GM12874 (cell line): ENCODE measurements at regions not wholly inside any gene's neighbourhood (a gene's known extent, or its start where the extent isn't known, plus 50 kb on each side); places are given as distances from the start of the nearest gene placed in this dataset.

Experiments
- TF ChIP-seq, protein P1 (sequence below): IDR thresholded peaks from 2 replicates; pipeline ENCODE4 v1.5.1; 2011; ENCODE audit warnings: low read depth, mild to moderate bottlenecking, control low read depth, low read length, moderate library complexity; ENCODE audit not compliant: insufficient read depth

DNA sequence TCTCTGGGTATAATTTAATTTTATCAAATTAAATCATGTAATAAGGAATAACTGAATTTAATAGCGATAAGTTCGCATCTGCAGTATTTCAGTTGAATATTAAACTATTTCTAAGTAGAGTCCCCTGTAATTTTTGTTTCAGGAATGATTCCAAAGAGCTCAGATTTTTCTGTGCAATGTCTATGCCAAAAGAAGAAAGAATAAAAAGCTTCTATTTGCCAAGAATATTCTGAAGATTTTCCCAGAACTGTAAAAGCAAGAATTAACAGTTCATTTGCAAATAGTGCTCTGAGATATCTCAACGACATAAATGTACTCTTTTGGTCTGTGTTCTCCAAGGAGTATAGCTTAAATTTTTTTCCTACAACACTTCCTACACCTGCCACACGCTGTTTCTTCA, 1242.8 kb upstream of the DIAPH2 start:
- TF ChIP-seq, protein P1, sequence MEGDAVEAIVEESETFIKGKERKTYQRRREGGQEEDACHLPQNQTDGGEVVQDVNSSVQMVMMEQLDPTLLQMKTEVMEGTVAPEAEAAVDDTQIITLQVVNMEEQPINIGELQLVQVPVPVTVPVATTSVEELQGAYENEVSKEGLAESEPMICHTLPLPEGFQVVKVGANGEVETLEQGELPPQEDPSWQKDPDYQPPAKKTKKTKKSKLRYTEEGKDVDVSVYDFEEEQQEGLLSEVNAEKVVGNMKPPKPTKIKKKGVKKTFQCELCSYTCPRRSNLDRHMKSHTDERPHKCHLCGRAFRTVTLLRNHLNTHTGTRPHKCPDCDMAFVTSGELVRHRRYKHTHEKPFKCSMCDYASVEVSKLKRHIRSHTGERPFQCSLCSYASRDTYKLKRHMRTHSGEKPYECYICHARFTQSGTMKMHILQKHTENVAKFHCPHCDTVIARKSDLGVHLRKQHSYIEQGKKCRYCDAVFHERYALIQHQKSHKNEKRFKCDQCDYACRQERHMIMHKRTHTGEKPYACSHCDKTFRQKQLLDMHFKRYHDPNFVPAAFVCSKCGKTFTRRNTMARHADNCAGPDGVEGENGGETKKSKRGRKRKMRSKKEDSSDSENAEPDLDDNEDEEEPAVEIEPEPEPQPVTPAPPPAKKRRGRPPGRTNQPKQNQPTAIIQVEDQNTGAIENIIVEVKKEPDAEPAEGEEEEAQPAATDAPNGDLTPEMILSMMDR = no peak

DNA sequence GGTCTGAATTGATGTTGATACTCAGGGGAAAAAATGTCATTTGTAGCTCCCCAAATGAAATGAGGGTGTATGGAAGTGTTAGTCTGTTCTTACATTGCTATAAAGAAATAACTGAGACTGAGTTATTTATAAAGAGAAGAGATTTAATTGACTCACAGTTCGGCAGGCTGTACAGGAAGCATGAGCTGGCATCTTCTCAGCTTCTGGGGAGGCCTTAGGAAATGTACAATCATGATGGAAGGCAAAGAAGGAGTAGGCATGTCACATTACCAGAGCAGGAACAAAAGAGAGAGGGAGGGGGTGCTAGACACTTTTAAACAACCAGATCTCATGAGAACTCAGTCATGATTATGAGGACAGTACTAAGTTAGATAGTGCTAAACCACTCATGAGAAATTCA, 1199.9 kb upstream of the DIAPH2 start:
- TF ChIP-seq, protein P1 = no peak

DNA sequence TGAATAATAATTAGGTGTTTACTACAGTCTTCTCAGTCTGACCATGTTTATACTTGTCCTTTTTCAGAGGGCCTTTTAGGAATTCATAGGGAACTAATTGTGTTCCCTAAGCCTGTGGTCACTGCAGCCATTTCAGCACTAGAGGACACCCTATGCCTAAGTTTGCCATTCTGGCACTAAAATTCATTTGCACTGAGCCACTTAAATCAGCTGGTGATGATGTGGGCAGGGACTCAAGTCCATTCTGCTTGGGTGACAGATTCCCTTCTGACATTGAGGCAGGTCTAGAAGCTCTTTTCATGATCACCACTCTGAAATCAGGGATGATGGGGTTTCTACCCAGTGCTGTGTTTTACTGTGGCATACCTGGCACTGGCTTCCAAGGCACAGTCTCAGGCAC, 1178.9 kb upstream of the DIAPH2 start:
- TF ChIP-seq, protein P1 = peak; percentile 12; the same call in 1 of the 2 replicates

DNA sequence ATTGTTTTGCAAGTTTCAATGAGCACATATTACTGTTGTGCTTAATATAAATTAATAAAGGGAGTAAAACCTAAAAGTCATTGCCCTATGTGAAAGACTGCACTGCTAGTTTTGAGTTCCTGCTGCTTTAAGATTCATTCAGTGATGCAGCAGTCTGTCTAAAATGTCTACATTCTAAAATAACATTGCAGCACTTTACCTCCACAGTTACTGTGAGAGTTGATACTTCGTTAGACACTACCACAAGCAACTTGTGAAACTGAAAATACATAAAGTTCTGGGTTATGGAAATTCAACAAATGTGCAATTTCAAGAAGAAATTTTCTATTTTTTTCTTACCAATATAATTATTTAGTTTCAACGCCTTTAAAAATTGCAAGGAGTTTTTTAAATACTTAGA, 1175.2 kb upstream of the DIAPH2 start:
- TF ChIP-seq, protein P1 = no peak

DNA sequence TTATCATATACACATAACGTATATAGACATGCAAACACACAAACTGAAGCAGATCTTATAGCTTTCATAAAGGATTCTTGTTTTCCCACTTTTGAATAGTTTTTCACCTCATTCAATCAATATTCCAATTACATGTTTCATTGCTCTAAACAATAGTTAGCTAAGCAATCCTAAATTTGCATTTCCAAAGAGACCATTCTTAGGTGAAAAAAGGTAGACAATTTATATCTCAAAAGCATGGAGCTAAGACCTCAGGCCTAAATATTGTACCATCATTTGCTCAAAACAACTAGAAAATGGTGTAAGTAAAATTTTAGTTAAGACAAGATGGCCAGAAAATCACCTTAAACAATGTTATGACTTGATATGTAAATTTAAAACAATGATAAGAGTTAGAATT, 1148.5 kb upstream of the DIAPH2 start:
- TF ChIP-seq, protein P1 = no peak

DNA sequence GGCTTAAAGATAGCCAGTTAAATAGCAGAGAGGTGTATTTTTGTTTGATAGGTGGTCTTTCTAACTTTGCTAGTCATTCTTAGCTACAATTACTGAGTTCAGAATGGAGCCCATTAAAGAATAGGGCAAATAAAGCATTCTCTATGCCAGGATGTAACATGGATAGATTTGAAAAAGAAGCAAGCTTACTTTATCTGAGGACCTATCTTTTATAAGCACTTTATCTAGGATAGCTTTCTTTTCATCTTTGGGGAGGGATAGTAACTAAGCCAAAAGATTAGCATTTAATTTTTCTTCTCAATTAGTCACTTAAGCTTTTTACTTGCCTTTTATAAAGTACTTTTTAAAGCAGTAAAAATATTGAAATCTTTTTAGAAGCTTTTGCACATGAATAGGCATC, 1148.0 kb upstream of the DIAPH2 start:
- TF ChIP-seq, protein P1 = no peak

DNA sequence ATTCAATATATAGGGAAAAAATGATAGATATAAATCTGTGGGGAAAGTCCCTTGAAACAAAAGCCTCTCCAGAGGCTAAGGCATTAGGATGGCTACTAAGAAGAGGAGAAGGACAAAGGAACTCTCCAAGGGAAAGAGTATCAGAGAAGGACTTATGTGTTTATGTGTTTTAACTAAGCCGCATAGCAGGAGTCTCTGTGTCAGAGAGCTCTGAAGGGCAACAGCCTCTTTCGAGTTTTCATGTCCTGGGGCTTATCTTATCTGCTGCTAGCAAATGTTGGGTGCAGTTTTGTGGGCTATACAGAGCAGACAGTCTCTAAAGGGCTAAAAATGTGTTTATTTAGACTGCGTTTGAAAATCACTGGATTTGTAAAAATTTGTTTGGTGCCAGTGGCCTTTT, 1145.6 kb upstream of the DIAPH2 start:
- TF ChIP-seq, protein P1 = no peak

DNA sequence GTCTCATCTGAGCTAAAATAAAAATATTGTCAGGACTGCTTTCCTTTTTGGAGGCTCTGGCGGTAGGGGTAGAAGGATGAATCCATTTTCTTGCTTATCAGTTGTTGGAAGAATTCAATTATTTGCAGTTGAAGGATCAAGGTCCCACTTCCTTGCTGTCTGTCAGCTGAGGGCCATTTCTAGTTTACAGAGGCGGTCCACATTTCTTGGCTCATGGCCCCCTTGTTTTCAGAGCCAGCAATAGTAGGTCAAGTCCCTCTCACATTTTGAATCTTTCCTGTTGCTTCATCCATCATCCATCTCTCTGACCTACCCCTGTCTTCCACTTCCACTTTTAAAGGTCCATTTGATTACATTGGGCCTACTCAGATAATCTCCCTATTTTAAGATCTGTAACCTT, 1099.3 kb upstream of the DIAPH2 start:
- TF ChIP-seq, protein P1 = no peak
